ENCODE measurements at regions not wholly inside any gene's neighbourhood (a gene's known extent, or its start where the extent isn't known, plus 50 kb on each side); places are given as distances from the start of the nearest gene placed in this dataset.

DNA sequence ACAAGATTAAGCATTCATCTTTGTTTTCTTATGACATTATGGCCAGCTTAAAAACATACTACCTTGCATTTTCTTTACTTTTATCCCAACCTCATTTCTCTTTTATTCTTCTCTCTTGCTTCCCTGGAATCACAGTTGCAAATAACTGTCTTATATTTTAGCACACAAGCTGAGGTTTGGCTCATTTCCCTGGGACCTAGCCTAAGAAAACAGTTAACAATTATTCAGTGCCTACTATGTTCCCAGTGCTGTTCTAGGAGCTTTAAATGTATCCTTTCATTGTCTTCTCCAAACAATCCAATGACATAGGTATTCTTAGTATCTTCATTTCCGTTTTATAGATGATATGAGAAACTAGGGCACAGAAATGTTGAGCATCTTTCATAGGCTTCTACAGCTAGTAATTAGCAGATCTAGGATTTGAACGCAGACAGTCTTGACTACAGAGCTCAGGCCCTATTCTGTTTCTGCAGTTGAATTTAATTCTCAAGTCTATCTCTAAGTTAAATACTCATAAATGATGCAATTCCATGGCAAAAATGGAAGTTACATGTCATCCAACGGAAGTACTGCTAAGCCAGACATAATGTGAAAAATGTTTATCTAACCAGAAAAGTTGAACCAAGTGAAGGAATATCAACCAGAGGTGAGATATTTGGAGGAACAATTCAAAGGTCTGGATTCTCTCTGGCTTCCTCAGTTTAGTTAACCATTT, 52.3 kb upstream of the MTAP start:
- Mint-ChIP-seq H3K27ac (no peak overlapping the region), H3K9me3 (no peaks in the 10 kb centered on the region), H3K27me3 (ENCODE audit: low read depth) (peaks cover under 1% of the 10 kb centered on the region), H3K4me1 (peaks cover 14% of the 10 kb centered on the region), H3K4me3 (no peak overlapping the region), H3K36me3 (no peaks in the 10 kb centered on the region)
- TF ChIP-seq, protein P1, sequence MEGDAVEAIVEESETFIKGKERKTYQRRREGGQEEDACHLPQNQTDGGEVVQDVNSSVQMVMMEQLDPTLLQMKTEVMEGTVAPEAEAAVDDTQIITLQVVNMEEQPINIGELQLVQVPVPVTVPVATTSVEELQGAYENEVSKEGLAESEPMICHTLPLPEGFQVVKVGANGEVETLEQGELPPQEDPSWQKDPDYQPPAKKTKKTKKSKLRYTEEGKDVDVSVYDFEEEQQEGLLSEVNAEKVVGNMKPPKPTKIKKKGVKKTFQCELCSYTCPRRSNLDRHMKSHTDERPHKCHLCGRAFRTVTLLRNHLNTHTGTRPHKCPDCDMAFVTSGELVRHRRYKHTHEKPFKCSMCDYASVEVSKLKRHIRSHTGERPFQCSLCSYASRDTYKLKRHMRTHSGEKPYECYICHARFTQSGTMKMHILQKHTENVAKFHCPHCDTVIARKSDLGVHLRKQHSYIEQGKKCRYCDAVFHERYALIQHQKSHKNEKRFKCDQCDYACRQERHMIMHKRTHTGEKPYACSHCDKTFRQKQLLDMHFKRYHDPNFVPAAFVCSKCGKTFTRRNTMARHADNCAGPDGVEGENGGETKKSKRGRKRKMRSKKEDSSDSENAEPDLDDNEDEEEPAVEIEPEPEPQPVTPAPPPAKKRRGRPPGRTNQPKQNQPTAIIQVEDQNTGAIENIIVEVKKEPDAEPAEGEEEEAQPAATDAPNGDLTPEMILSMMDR (IDR thresholded peaks at IDR 0.05; ENCODE audit: unreplicated experiment), result no peak
- no peak for DNase-seq (ENCODE audit: low spot score in 2 of 2, unreplicated experiment in 2 of 2)

DNA sequence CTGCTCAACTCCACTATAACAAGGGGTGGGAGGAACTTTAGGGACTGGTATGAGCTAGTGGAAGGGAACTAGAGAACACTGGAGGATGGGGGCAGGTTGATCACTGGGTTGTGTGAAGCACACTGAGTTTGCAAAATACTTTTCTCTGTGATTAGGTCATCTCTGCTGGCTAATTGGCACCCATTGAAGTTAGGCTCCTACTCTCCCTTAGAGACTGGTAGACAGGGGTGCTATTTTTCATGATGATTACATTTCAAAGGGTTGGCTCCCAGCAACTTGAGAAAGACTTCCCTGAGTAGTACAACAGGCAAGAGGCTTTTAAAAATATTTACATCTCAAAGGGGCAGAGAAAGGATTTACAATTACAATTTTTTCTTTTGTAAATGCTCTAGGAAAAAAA, 50.4 kb upstream of the MTAP start:
- no peak for DNase-seq (ENCODE audit: low spot score in 2 of 2, unreplicated experiment in 2 of 2)
- peaks cover 8% of the 10 kb centered on the region for H3K27me3 Mint-ChIP-seq (ENCODE audit: low read depth)
- peak overlapping the region; percentile 8 for H3K27ac Mint-ChIP-seq
- no peaks in the 10 kb centered on the region for H3K36me3 Mint-ChIP-seq
- TF ChIP-seq, protein P1 (IDR thresholded peaks at IDR 0.05; ENCODE audit: unreplicated experiment), result no peak
- H3K4me1 Mint-ChIP-seq, result peaks cover 14% of the 10 kb centered on the region
- H3K4me3 Mint-ChIP-seq, result no peak overlapping the region
- H3K9me3 Mint-ChIP-seq, result no peaks in the 10 kb centered on the region

All from mesothelial cell of epicardium (in vitro differentiated cells).